ENCODE measurements at regions not wholly inside any gene's neighbourhood (a gene's known extent, or its start where the extent isn't known, plus 50 kb on each side); places are given as distances from the start of the nearest gene placed in this dataset.
"Not testable (repeated sequence)": the region's sequence is repeated elsewhere in the genome, so short reads cannot be mapped to it uniquely, and the experiment has no call there.

DNA sequence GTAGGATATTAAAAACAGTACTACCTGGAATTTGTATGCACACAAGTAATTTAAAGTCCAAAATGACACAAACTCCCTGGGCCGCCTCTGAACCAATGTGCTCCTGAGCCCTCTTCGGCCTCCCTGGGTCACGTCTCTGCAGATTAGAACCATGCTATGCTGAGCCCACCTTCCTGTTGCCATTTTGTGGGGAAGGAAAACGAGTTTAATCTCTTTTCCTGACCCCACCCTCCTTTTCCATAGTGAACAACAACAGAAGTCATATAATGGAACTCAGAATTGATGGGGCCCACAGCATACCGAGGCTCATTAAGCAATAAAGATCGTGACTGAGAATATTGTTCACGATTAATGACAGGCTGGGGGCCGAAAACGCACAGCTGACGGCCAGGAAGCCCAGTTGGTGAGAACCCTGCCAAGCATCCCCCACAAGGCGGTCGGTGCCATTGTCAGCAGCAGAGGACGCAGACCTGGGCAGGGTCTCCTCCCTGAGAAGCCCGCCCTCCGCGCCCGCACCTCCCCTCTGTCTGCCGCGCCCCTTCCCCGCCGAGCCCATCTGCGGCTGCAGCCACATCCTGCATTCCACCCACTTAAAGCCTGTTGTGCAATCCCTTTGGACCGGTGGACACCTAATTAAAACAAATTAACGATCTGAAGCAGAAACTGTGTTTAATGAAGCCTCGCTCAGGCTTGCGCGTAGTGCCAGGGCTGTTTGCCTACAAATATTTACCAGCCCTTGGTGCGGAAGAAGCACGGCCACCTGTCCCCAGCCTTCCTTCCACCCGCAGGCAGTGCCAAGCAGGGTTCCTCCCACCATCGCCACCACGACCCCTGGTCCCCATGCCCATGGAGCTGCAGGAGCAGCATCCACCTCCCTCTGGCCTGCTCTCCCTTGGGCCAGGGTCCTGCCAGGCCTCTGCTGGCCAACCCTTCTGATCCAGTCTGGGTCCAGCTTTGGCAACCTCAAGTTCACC lies 68.1 kb downstream of the DLL1 start:
- Histone ChIP-seq H3K4me1 (no peaks in the 10 kb centered on the region), H3K9me3 (no peaks in the 10 kb centered on the region), H3K27ac (no peak overlapping the region), H3K27me3 (no peaks in the 10 kb centered on the region), H3K4me3 (no peak overlapping the region), H3K36me3 (no peaks in the 10 kb centered on the region)
- DNase-seq, result peak; percentile 54
- no peak for TF ChIP-seq EP300 (IDR thresholded peaks at IDR 0.05)
- TF ChIP-seq, protein P1, sequence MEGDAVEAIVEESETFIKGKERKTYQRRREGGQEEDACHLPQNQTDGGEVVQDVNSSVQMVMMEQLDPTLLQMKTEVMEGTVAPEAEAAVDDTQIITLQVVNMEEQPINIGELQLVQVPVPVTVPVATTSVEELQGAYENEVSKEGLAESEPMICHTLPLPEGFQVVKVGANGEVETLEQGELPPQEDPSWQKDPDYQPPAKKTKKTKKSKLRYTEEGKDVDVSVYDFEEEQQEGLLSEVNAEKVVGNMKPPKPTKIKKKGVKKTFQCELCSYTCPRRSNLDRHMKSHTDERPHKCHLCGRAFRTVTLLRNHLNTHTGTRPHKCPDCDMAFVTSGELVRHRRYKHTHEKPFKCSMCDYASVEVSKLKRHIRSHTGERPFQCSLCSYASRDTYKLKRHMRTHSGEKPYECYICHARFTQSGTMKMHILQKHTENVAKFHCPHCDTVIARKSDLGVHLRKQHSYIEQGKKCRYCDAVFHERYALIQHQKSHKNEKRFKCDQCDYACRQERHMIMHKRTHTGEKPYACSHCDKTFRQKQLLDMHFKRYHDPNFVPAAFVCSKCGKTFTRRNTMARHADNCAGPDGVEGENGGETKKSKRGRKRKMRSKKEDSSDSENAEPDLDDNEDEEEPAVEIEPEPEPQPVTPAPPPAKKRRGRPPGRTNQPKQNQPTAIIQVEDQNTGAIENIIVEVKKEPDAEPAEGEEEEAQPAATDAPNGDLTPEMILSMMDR (IDR thresholded peaks at IDR 0.05), result no peak
- no peak for TF ChIP-seq POLR2AphosphoS5 (IDR thresholded peaks at IDR 0.05)
- TF ChIP-seq POLR2A (IDR thresholded peaks at IDR 0.05), result no peak
- intact Hi-C loops (cut with DNase I), result no loop called here
- 17 to 40% methylated on average over 32 of the region's 32 CpGs for WGBS, 2 donors

GRCh38 chr6:170221753-170222400 lies 69.0 kb downstream of the DLL1 start:
- Histone ChIP-seq H3K36me3 (no peaks in the 10 kb centered on the region), H3K4me1 (no peaks in the 10 kb centered on the region), H3K4me3 (no peak overlapping the region), H3K9me3 (no peaks in the 10 kb centered on the region), H3K27me3 (no peaks in the 10 kb centered on the region), H3K27ac (no peak overlapping the region)
- peak; percentile 21 for DNase-seq
- intact Hi-C loops (cut with DNase I), result no loop called here
- TF ChIP-seq EP300 (IDR thresholded peaks at IDR 0.05), result no peak
- TF ChIP-seq, protein P1 (IDR thresholded peaks at IDR 0.05), result no peak
- TF ChIP-seq POLR2AphosphoS5 (IDR thresholded peaks at IDR 0.05), result no peak
- no peak for TF ChIP-seq POLR2A (IDR thresholded peaks at IDR 0.05)
- 82 to 85% methylated on average over 29 of the region's 29 CpGs for WGBS, 2 donors

GRCh38 chr6:170221052-170221752 lies 69.7 kb downstream of the DLL1 start:
- Histone ChIP-seq H3K4me1 (no peaks in the 10 kb centered on the region), H3K27ac (no peak overlapping the region), H3K4me3 (no peak overlapping the region), H3K9me3 (no peaks in the 10 kb centered on the region), H3K36me3 (no peaks in the 10 kb centered on the region), H3K27me3 (no peaks in the 10 kb centered on the region)
- WGBS, 2 donors, result 79 to 88% methylated on average over 29 of the region's 29 CpGs
- TF ChIP-seq, protein P1 (IDR thresholded peaks at IDR 0.05), result no peak
- TF ChIP-seq EP300 (IDR thresholded peaks at IDR 0.05) (no peak), POLR2AphosphoS5 (IDR thresholded peaks at IDR 0.05) (no peak), POLR2A (IDR thresholded peaks at IDR 0.05) (no peak)
- intact Hi-C loops (cut with DNase I), result no loop called here
- DNase-seq, result peak; percentile 41

- H3K36me3 ChIP-seq; H3K9me3 ChIP-seq; H3K27ac ChIP-seq; H3K4me1 ChIP-seq; H3K4me3 ChIP-seq; DNase-seq; intact Hi-C loops (cut with DNase I): not testable (repeated sequence)
- H3K27me3 ChIP-seq, result peaks cover 0 to 12% (median 0%) of the 10 kb centered on the region in 3 donors
- WGBS, 2 donors, result 97% methylated on average over 16 of the region's 19 CpGs
Observed at GRCh38 chr6:170213637-170214018, 77.2 kb downstream of the DLL1 start.
